ENCODE measurements at regions not wholly inside any gene's neighbourhood (a gene's known extent, or its start where the extent isn't known, plus 50 kb on each side); places are given as distances from the start of the nearest gene placed in this dataset.
A peak's percentile ranks its signal among the peaks of the same experiment; 100 is the strongest.

- Histone ChIP-seq H3K36me3 (no peaks in the 10 kb centered on the region), H3K9me3 (no peaks in the 10 kb centered on the region), H3K27me3 (ENCODE audit: low read depth) (no peaks in the 10 kb centered on the region), H3K27ac (no peak overlapping the region), H3K4me3 (no peak overlapping the region), H3K4me1 (no peaks in the 10 kb centered on the region)
- ATAC-seq: no peak
- DNase-seq: no peak
- intact Hi-C loops (cut with DNase I): no loop called here
- TF ChIP-seq, protein P1, sequence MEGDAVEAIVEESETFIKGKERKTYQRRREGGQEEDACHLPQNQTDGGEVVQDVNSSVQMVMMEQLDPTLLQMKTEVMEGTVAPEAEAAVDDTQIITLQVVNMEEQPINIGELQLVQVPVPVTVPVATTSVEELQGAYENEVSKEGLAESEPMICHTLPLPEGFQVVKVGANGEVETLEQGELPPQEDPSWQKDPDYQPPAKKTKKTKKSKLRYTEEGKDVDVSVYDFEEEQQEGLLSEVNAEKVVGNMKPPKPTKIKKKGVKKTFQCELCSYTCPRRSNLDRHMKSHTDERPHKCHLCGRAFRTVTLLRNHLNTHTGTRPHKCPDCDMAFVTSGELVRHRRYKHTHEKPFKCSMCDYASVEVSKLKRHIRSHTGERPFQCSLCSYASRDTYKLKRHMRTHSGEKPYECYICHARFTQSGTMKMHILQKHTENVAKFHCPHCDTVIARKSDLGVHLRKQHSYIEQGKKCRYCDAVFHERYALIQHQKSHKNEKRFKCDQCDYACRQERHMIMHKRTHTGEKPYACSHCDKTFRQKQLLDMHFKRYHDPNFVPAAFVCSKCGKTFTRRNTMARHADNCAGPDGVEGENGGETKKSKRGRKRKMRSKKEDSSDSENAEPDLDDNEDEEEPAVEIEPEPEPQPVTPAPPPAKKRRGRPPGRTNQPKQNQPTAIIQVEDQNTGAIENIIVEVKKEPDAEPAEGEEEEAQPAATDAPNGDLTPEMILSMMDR (IDR thresholded peaks at IDR 0.05): no peak
Observed at GRCh38 chr15:47439146-47440111, 277.9 kb upstream of the SEMA6D start.

DNA sequence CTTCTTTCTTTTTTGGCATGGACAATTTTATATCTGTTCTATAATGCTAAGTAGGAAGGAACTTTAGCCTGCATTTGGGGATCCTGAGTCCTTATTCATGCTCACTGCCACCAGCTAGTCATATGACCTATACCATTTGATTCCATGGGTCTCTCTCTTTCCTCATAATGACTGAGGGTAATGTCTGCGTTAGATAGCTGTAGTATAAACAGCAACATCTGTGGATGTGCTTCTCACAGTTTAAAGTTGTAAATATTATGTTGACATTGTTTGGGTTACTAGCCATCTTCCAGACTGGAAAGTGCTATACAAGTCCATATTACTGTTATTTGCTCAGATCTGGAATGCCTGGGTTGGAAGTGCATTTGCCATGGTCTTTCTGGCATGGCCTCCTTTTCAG lies 274.9 kb upstream of the SEMA6D start:
- TF ChIP-seq, protein P1 (IDR thresholded peaks at IDR 0.05): no peak
- intact Hi-C loops (cut with DNase I): no loop called here
- no peak for ATAC-seq

GRCh38 chr15:47443839-47444238 lies 273.5 kb upstream of the SEMA6D start:
- H3K36me3 ChIP-seq: no peaks in the 10 kb centered on the region
- ATAC-seq (no peak), DNase-seq (no peak)
- intact Hi-C loops (cut with DNase I): no loop called here
- H3K27me3 ChIP-seq (ENCODE audit: low read depth): no peaks in the 10 kb centered on the region
- H3K4me1 ChIP-seq: no peaks in the 10 kb centered on the region
- no peaks in the 10 kb centered on the region for H3K9me3 ChIP-seq
- no peak overlapping the region for H3K4me3 ChIP-seq
- H3K27ac ChIP-seq: no peak overlapping the region
- TF ChIP-seq, protein P1 (IDR thresholded peaks at IDR 0.05): no peak

More for the DNA sequence above, 274.9 kb upstream of the SEMA6D start:
- no peak for DNase-seq
- no peak overlapping the region for H3K27ac ChIP-seq
- H3K9me3 ChIP-seq: no peaks in the 10 kb centered on the region
- no peaks in the 10 kb centered on the region for H3K4me1 ChIP-seq
- no peaks in the 10 kb centered on the region for H3K36me3 ChIP-seq
- no peak overlapping the region for H3K4me3 ChIP-seq
- H3K27me3 ChIP-seq (ENCODE audit: low read depth): no peaks in the 10 kb centered on the region

DNA sequence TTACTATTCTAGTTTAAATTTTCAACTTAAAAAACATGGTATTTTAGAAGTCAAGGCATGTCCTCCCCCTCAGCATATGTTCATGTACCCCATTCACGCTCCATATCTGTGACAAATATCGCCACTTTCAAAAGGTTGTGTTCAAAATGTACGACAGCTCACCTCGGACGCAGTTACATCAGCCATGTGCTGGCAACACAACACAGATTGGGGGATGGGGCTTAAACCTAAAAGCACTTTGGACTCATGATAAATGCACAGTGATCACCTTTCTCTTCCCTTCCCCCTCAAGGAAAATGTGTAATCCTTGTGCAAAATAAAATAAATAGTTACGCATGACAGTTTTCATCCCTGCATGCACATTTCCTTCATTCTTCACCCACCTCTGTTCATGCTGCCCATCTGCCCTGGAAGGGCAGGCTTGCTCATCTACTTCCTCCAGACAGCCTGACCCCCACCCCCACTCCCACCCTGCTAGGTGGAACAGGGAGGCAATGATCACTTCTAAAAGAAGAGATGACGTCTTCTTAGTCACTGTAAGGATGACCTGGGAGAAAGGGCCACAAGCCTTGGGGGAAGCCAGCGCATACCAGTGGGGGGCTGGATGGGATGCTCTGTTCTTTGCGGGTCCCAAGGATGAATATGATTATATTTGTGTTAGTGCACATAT lies 271.4 kb upstream of the SEMA6D start:
- Histone ChIP-seq H3K36me3 (no peaks in the 10 kb centered on the region), H3K27me3 (ENCODE audit: low read depth) (no peaks in the 10 kb centered on the region), H3K9me3 (no peaks in the 10 kb centered on the region), H3K4me3 (no peak overlapping the region), H3K27ac (no peak overlapping the region), H3K4me1 (no peaks in the 10 kb centered on the region)
- DNase-seq: no peak
- intact Hi-C loops (cut with DNase I): no loop called here
- TF ChIP-seq, protein P1 (IDR thresholded peaks at IDR 0.05): no peak
- ATAC-seq: no peak

- H3K27me3 ChIP-seq (ENCODE audit: low read depth): no peaks in the 10 kb centered on the region
- H3K4me3 ChIP-seq: no peak overlapping the region
- H3K36me3 ChIP-seq: no peaks in the 10 kb centered on the region
- DNase-seq (peak; percentile 19), ATAC-seq (peak; percentile 45 to 56)
- TF ChIP-seq, protein P1 (IDR thresholded peaks at IDR 0.05): no peak
- H3K27ac ChIP-seq: no peak overlapping the region
- H3K9me3 ChIP-seq: no peaks in the 10 kb centered on the region
- no peaks in the 10 kb centered on the region for H3K4me1 ChIP-seq
- intact Hi-C loops (cut with DNase I): no loop called here
Observed at GRCh38 chr15:47460795-47461573, 256.3 kb upstream of the SEMA6D start.

Data from lower lobe of right lung (tissue), 2 donors.